Activated naive CD8-positive, alpha-beta T cell treated with anti-CD3 and anti-CD28 coated beads, Interleukin-2, amount 50 U/mL, for 24 hours (primary cell): ENCODE measurements at regions not wholly inside any gene's neighbourhood (a gene's known extent, or its start where the extent isn't known, plus 50 kb on each side); places are given as distances from the start of the nearest gene placed in this dataset.
A peak's percentile ranks its signal among the peaks of the same experiment; 100 is the strongest.

Experiments used
- ATAC-seq: fragments of 150-1000 bp; cut with Tn5 transposase; one replicate; pipeline ENCODE4 v1.10.0; 2021
- DNase-seq: peaks from one replicate; pipeline ENCODE4 v3.0.0; 2021
- H3K27ac Mint-ChIP-seq: one replicate; pipeline ENCODE4 v1.8.0; 2021; ENCODE audit warnings: mild to moderate bottlenecking, mixed read lengths
- H3K27me3 Mint-ChIP-seq: one replicate; pipeline ENCODE4 v1.8.0; 2021; ENCODE audit warnings: mixed read lengths
- H3K36me3 Mint-ChIP-seq: one replicate; pipeline ENCODE4 v1.8.0; 2021; ENCODE audit warnings: low read depth, mixed read lengths
- H3K4me1 Mint-ChIP-seq: one replicate; pipeline ENCODE4 v1.8.0; 2021; ENCODE audit warnings: mixed read lengths
- H3K4me3 Mint-ChIP-seq: one replicate; pipeline ENCODE4 v1.8.0; 2021; ENCODE audit warnings: mild to moderate bottlenecking, moderate library complexity, mixed read lengths
- H3K9me3 Mint-ChIP-seq: one replicate; pipeline ENCODE4 v1.8.0; 2021; ENCODE audit warnings: mixed read lengths

DNA sequence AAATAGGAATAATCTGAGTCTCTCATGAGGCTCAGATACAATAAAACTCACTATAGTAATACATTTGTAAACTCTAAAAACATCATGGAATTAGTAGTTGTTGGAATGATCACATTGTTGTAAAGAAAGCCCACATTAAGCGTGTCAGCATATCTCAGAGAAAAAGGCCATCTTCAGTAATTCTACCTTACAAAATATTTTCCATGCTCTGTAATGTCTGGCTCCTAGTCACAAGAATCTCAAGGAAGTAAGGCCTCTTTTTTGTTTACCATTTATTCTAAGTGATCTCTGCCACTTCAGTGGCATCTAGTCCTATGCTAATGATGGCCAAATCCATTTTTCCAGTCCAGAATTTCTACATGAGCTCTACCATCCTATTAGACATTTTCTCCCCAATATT, 240.2 kb upstream of the ZNF717 start:
- H3K36me3 Mint-ChIP-seq: no peaks in the 10 kb centered on the region
- DNase-seq (no peak), ATAC-seq (no peak)
- H3K9me3 Mint-ChIP-seq: peaks cover 5% of the 10 kb centered on the region
- no peak overlapping the region for H3K27ac Mint-ChIP-seq
- no peaks in the 10 kb centered on the region for H3K27me3 Mint-ChIP-seq
- no peak overlapping the region for H3K4me3 Mint-ChIP-seq
- H3K4me1 Mint-ChIP-seq: no peaks in the 10 kb centered on the region

DNA sequence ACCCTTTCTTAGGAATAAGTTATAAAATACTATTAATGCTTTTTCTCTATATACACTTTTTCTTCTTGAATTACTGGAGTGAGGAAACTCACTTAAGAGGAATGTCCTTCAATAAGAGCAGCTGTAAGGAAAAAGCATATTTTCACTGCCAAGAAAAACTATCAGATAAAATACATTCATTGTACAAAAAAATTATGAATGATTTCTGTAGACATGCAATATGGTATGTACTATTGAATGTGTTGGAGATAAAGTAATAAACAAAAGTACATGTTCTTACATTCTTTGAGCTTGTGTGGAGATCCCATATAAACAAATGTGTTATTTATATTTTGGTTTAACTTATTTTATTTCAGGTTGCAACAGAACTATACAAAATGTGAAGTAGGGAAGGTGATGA, 241.0 kb upstream of the ZNF717 start:
- H3K4me1 Mint-ChIP-seq: no peaks in the 10 kb centered on the region
- H3K27ac Mint-ChIP-seq: no peak overlapping the region
- no peaks in the 10 kb centered on the region for H3K9me3 Mint-ChIP-seq
- no peaks in the 10 kb centered on the region for H3K36me3 Mint-ChIP-seq
- H3K27me3 Mint-ChIP-seq: no peaks in the 10 kb centered on the region
- no peak for ATAC-seq
- no peak overlapping the region for H3K4me3 Mint-ChIP-seq
- DNase-seq: no peak

DNA sequence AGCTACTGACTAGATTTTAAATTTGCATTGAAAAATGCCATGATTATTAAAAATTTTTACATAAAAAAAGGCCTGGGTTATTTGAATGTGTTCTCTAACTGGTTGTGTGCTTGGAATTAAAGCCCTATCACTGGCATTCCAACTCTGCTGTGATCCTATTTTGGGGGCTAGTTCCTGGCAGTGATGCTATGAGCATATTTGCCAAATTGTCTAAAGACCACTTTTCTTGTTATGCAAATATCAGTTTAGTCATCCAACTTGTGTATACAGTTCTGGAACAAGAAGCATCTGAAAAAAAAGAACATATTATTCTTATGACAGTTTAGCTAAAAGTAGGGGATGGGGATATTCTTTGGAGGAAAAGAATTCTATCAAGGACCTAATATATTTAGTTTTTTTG, 243.4 kb upstream of the ZNF717 start:
- no peaks in the 10 kb centered on the region for H3K27me3 Mint-ChIP-seq
- H3K27ac Mint-ChIP-seq: no peak overlapping the region
- no peak overlapping the region for H3K4me3 Mint-ChIP-seq
- no peak for DNase-seq
- no peaks in the 10 kb centered on the region for H3K9me3 Mint-ChIP-seq
- no peaks in the 10 kb centered on the region for H3K36me3 Mint-ChIP-seq
- no peaks in the 10 kb centered on the region for H3K4me1 Mint-ChIP-seq
- ATAC-seq: no peak

DNA sequence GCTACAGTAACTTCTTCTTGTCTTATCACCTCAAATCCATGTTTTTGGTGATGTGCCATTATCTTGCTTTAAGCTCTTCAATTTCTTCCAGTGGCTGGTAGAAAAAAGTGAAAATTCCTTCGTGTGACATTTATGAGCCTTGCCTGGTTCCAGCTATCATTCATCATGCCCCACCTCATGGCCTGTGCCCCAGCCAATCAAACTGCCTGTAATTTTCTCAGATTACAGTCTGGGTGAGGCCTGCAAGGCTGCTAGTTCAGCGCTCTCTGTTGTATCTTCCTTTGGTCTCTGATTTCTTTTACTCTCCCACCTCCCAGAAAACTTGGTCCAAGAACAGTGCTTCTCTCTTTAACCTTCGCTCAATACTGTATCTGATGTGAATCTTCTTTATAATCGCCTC, 249.3 kb upstream of the ZNF717 start:
- Mint-ChIP-seq H3K4me3 (no peak overlapping the region), H3K9me3 (no peaks in the 10 kb centered on the region), H3K4me1 (no peaks in the 10 kb centered on the region), H3K36me3 (no peaks in the 10 kb centered on the region), H3K27ac (no peak overlapping the region), H3K27me3 (no peaks in the 10 kb centered on the region)
- DNase-seq: no peak
- ATAC-seq: no peak

DNA sequence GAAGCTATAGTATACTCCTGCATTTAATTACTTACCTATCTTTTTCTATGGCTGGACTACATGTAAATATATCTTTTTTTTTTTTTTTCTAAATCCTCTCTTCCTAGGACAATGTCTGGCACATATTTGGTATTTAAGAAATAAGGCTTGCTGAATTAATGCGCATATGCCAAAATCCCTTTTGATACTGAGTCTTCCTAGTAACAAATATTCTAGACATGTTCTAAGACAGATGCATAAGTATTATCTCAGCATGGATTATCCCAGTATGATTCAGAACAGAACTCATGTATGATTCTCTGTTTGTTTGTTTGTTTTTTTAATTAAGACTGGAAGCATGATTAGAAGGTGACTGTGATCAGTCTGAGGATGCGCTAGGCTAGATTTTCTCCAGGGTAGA, 249.8 kb upstream of the ZNF717 start:
- no peak for DNase-seq
- no peaks in the 10 kb centered on the region for H3K9me3 Mint-ChIP-seq
- no peaks in the 10 kb centered on the region for H3K27me3 Mint-ChIP-seq

DNA sequence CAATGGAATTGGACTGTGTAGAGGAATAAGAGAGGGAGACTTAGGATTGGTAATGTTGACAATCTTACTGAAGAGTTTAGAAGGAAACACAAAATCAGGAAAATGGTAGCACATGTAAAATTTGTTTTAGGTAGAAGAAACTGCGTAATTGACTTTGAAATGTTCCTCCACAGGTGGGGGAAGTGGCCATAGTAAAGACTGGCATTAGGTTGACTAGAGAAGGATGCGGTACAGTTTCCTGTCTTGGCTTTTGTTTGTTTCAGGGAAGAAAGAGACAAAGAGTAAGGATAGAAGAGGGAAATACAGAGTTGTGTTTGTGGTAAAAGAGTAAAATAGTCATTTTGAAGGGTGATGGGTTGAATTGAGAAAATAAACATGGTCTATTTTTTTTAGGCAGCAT, 253.6 kb upstream of the ZNF717 start:
- Mint-ChIP-seq H3K4me3 (no peak overlapping the region), H3K27me3 (no peaks in the 10 kb centered on the region), H3K27ac (no peak overlapping the region), H3K4me1 (no peaks in the 10 kb centered on the region), H3K36me3 (no peaks in the 10 kb centered on the region), H3K9me3 (no peaks in the 10 kb centered on the region)
- DNase-seq (no peak), ATAC-seq (no peak)

More for the DNA sequence above, 249.8 kb upstream of the ZNF717 start:
- Mint-ChIP-seq H3K27ac (no peak overlapping the region), H3K36me3 (no peaks in the 10 kb centered on the region), H3K4me1 (no peaks in the 10 kb centered on the region), H3K4me3 (no peak overlapping the region)
- no peak for ATAC-seq

DNA sequence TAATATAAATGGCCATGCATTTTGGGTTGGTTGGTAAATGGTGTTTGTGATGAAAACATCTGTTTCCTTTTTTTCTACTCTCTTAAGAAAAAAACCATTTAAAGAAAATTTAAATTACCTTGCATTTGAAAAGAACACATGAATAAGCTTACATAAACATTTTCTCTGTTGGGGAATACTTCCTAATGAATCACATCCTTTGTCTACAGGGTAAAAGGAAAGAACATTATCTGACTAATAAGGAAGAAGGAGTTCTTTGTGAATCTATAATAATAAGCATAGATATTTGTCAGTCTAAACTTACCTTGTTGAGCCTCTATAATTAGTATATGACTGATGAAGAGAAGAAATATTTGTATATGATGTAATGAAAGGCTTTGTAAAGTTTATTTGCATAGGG, 254.1 kb upstream of the ZNF717 start:
- ATAC-seq (no peak), DNase-seq (no peak)
- Mint-ChIP-seq H3K9me3 (no peaks in the 10 kb centered on the region), H3K36me3 (no peaks in the 10 kb centered on the region), H3K27ac (no peak overlapping the region), H3K27me3 (no peaks in the 10 kb centered on the region), H3K4me3 (no peak overlapping the region), H3K4me1 (no peaks in the 10 kb centered on the region)

DNA sequence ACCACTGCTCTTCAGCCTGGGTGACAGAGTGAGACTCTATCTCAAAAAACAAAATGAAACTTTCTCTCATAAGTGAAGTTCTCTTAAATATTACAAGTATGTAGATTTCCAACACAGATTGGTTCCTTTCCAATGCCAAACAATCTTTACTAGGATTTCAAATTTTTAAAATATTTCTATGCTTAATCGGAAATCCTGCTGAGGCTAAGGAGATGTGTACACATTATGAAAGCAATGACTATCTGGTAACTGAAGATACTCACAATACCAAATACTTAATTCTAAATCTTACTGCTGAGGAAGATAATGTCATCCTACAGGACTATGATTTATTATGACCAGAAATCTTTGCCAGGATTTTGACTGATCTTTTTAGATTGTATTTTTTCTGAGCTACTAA, 255.6 kb upstream of the ZNF717 start:
- Mint-ChIP-seq H3K9me3 (no peaks in the 10 kb centered on the region), H3K4me1 (no peaks in the 10 kb centered on the region), H3K27me3 (no peaks in the 10 kb centered on the region), H3K4me3 (no peak overlapping the region), H3K36me3 (no peaks in the 10 kb centered on the region), H3K27ac (no peak overlapping the region)
- no peak for DNase-seq
- ATAC-seq: no peak

DNA sequence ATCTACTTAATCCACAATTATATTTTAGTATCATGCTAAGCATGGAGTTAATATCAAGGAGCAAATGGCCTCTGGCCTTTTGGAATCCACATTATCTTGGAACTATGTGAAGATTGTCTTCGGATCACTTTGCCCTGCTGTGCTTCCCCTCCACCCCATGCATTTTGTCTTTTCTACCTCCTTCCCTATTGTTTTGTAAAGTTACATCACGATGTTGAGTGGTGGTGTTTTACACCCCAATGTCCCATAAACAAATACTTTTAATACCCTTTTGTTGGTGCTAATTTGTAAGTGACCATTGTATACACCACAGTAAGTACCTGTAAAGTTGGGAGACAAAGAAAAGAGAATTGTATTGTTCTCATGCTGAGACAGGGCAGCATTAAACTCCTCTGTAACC, 258.4 kb upstream of the ZNF717 start:
- Mint-ChIP-seq H3K27ac (no peak overlapping the region), H3K9me3 (no peaks in the 10 kb centered on the region), H3K4me1 (no peaks in the 10 kb centered on the region), H3K4me3 (no peak overlapping the region), H3K27me3 (no peaks in the 10 kb centered on the region), H3K36me3 (no peaks in the 10 kb centered on the region)
- DNase-seq (no peak), ATAC-seq (no peak)

DNA sequence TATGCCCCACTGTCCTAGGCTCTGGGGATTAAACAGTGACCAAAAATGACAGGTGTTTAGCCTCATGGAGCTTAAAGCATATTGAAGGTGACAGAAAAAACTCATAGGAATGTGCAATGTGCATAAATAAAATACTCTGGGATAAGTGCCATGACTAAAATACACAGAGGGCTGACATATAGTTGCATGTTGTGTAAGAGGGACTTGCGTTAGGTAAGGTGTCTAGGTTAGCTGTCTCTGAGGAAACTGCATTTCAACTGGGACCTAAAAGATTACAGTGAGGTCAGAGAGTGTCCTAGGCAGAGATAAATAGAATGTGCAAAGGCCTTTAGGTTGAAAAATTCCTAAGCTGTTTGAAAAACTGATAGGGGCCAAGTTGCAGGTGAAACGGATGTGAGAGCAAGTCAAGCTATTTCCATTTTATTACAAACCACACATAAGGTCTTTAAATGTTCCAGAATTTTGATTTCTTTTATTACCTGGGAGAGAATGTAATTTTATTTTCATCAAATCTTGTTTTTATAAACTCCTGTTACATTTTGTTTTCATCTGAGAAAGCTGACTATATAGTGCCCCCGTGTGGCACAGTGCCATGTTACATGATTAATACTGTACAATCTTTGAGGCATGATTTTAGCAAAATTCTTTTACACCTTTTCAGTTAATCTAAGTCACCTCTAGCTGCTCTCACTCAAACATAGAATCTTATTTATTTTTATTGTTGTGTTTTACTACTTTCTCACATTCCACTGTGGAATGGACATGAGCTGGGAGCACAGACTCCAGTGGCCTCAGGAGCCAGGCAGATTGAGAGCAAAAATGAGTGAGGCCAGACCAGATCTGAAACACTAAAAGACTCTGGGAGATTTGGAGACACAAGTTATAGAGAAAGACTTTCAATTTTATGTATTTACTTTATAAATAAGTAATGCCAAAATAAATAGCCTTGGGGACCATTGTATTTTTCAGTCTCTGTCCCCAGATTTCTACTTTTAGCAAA, 259.6 kb upstream of the ZNF717 start:
- Mint-ChIP-seq H3K9me3 (peaks cover 4% of the 10 kb centered on the region), H3K4me3 (no peak overlapping the region), H3K36me3 (no peaks in the 10 kb centered on the region), H3K27me3 (no peaks in the 10 kb centered on the region), H3K27ac (no peak overlapping the region), H3K4me1 (no peaks in the 10 kb centered on the region)
- DNase-seq (peak; percentile 8), ATAC-seq (no peak)

DNA sequence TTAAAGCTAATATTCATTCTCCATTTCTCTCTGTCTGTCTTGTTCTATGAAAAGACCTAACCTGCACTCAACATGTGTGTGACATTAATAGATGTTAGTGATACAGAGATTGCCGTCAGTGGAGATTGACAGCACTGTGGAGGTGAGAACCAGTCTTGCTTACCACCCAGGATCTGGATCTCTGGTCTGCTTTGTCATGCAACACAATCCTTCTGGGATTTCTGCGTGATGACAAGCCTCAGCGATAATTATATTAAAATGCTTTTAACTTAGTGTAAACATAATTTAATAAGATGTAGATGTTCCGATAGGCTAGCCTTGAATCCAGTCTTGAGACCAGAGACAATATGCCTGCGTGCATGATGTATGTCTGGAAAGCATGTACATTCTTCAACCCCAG, 262.0 kb upstream of the ZNF717 start:
- DNase-seq (no peak), ATAC-seq (no peak)
- H3K27me3 Mint-ChIP-seq: no peaks in the 10 kb centered on the region
- no peak overlapping the region for H3K27ac Mint-ChIP-seq
- no peaks in the 10 kb centered on the region for H3K36me3 Mint-ChIP-seq
- H3K4me1 Mint-ChIP-seq: no peaks in the 10 kb centered on the region
- no peak overlapping the region for H3K4me3 Mint-ChIP-seq
- peaks cover 5% of the 10 kb centered on the region for H3K9me3 Mint-ChIP-seq

DNA sequence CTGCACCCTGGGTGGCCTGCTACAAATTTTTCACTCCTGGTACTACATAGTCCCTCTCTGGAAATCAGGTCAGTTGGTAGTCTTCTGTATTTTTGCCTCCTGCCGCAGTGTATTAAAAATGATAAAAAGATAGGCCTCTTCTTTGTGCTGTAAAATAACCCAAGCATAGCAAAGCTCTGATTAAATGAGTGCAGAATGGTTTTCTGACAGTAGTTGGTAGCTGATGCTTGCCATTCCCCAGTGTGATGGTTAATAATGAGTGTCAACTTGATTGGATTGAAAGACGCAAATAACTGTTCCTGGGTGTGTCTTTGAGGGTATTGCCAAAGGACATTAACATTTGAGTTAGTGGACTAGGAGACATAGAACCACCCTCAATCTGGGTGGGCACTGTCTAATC, 264.4 kb upstream of the ZNF717 start:
- ATAC-seq (no peak), DNase-seq (no peak)
- Mint-ChIP-seq H3K27me3 (no peaks in the 10 kb centered on the region), H3K36me3 (no peaks in the 10 kb centered on the region), H3K27ac (no peak overlapping the region), H3K4me1 (no peaks in the 10 kb centered on the region), H3K9me3 (peaks cover 5% of the 10 kb centered on the region), H3K4me3 (no peak overlapping the region)

DNA sequence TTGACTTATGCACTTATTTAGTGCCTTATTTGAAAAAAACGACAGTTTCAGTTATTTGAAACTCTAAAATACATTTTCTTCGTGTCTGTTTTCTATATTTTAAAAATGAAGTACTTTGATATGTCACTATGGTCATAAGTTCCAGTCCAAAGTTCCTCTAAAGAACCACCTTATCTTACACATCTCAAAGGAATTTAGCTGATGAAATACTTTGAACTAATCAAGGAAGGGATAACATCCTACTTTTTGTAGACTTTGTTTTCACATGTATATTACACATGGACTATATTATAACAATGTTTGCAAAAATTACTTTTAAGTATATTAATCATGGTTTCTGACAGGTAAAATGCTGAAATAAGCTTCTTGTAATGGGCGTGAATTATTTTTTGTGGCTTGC, 265.8 kb upstream of the ZNF717 start:
- H3K4me1 Mint-ChIP-seq: no peaks in the 10 kb centered on the region
- ATAC-seq: no peak
- H3K9me3 Mint-ChIP-seq: peaks cover 5% of the 10 kb centered on the region
- no peaks in the 10 kb centered on the region for H3K36me3 Mint-ChIP-seq
- H3K27me3 Mint-ChIP-seq: no peaks in the 10 kb centered on the region
- DNase-seq: no peak
- H3K4me3 Mint-ChIP-seq: no peak overlapping the region
- H3K27ac Mint-ChIP-seq: no peak overlapping the region

DNA sequence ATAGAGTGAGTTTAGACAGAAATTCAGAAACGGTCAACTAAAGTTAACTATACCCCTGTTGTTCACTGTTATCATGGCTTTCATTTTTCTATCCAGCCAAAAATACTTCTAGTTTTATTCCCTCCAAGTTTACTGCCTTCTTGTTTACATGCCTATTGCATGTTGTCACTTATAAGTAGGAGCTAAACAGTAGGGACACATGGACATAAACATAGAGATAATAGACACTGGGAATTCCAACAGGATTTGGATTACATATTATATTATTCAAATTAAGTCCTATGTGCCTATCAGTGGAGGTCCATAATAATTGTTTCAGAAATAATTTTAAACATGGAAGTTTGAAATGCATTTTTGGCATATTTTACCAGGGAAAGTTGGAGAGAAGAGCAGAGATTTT, 269.1 kb upstream of the ZNF717 start:
- no peak overlapping the region for H3K27ac Mint-ChIP-seq
- no peaks in the 10 kb centered on the region for H3K4me1 Mint-ChIP-seq
- no peak overlapping the region for H3K4me3 Mint-ChIP-seq

DNA sequence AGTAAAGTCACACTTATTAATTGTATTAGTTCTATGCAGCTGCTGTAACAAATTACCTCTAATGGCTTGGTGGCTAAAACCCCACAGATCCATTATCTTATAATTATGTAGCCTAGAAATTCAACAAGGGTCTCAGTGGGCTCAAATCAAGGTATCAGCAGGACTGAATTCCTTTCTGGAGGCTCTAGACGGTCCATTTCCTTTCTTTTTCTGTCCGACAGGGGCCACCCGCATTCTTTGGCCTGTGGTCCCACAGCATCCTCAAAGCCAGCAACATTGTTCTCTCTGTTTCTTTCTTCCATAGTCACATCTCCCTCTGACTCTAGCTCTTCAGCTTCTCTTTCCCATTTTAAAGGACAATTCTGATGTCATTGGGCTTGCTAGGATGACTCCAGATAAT, 276.3 kb upstream of the ZNF717 start:
- Mint-ChIP-seq H3K9me3 (no peaks in the 10 kb centered on the region), H3K27me3 (no peaks in the 10 kb centered on the region), H3K27ac (no peak overlapping the region), H3K4me1 (no peaks in the 10 kb centered on the region), H3K4me3 (no peak overlapping the region), H3K36me3 (no peaks in the 10 kb centered on the region)
- DNase-seq (no peak), ATAC-seq (no peak)

More for the DNA sequence above, 269.1 kb upstream of the ZNF717 start:
- ATAC-seq (no peak), DNase-seq (no peak)
- Mint-ChIP-seq H3K9me3 (peaks cover 5% of the 10 kb centered on the region), H3K36me3 (no peaks in the 10 kb centered on the region), H3K27me3 (no peaks in the 10 kb centered on the region)

DNA sequence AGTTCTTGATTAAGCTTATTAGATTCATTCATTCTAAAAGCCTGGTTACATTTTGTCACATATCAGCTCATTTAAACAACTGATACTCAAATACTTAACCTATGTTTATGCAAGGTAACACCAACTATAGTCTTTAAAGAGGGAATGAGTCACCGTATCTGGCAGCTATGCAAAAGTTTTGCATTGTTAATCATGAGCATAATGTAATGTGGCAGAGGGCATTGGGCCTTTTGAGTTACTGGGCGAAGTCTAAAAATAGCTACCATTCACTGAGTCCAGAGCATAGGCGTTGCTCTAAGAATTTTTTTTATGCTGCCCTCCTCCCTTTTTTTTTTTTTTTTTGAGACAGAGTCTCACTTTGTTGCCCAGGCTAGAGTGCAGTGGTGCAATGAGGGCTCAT, 277.7 kb upstream of the ZNF717 start:
- DNase-seq (no peak), ATAC-seq (no peak)
- Mint-ChIP-seq H3K27ac (no peak overlapping the region), H3K4me1 (no peaks in the 10 kb centered on the region), H3K27me3 (no peaks in the 10 kb centered on the region), H3K36me3 (no peaks in the 10 kb centered on the region), H3K9me3 (peaks cover 3% of the 10 kb centered on the region), H3K4me3 (no peak overlapping the region)
